GM18909 (cell line): ENCODE measurements at regions not wholly inside any gene's neighbourhood (a gene's known extent, or its start where the extent isn't known, plus 50 kb on each side); places are given as distances from the start of the nearest gene placed in this dataset.

Experiments
- ATAC-seq: cut with Tn5 transposase; IDR thresholded peaks from one replicate; pipeline ENCODE4 v1.9.1; 2021; ENCODE audit warnings: mild to moderate bottlenecking; ENCODE audit not compliant: unreplicated experiment, poor library complexity

- no peak for ATAC-seq
Observed at GRCh38 chr13:75932636-75933035, 296.5 kb downstream of the LMO7 start.

- no peak for ATAC-seq
Observed at GRCh38 chr13:75931116-75931515, 295.0 kb downstream of the LMO7 start.

GRCh38 chr13:75929076-75929475 is 292.9 kb downstream of the LMO7 start:
- ATAC-seq: no peak

- no peak for ATAC-seq
Observed at GRCh38 chr13:75927183-75927669, 291.1 kb downstream of the LMO7 start.

GRCh38 chr13:75920536-75920935 is 284.4 kb downstream of the LMO7 start:
- ATAC-seq: no peak

- no peak for ATAC-seq
Observed at GRCh38 chr13:75919660-75920199, 283.6 kb downstream of the LMO7 start.

- ATAC-seq: no peak
Observed at GRCh38 chr13:75915066-75915465, 278.9 kb downstream of the LMO7 start.

- ATAC-seq: no peak
Observed at GRCh38 chr13:75913925-75914324, 277.8 kb downstream of the LMO7 start.

- ATAC-seq: no peak
Observed at GRCh38 chr13:75910591-75910990, 274.5 kb downstream of the LMO7 start.
